Mesenchymal stem cell (in vitro differentiated cells and primary cell): ENCODE measurements at regions not wholly inside any gene's neighbourhood (a gene's known extent, or its start where the extent isn't known, plus 50 kb on each side); places are given as distances from the start of the nearest gene placed in this dataset.
A peak's percentile ranks its signal among the peaks of the same experiment; 100 is the strongest.

Experiments
- DNase-seq: peaks from one replicate; pipeline ENCODE4 v3.0.0-alpha.2; 2013
- H2AFZ ChIP-seq: one replicate; pipeline ENCODE4 v1.6.1; 2013; ENCODE audit warnings: low read depth, mild to moderate bottlenecking, control low read depth, inconsistent platforms, low read length, moderate library complexity
- H2AK5ac ChIP-seq: 2 replicates; pipeline ENCODE4 v1.6.1; 2013; ENCODE audit warnings: low read length, moderate library complexity, mild to moderate bottlenecking, inconsistent platforms; ENCODE audit not compliant: severe bottlenecking
- H2BK120ac ChIP-seq: one replicate; pipeline ENCODE4 v1.6.1; 2013; ENCODE audit warnings: low read depth, mild to moderate bottlenecking, inconsistent platforms, low read length, moderate library complexity
- H2BK12ac ChIP-seq, 2 experiments: one replicate each; pipeline ENCODE4 v1.6.1; 2013; ENCODE audit warnings: inconsistent platforms in 2 of 2, low read length in 2 of 2, mild to moderate bottlenecking in 2 of 2, moderate library complexity in 2 of 2, control low read depth in 1 of 2
- H2BK15ac ChIP-seq: one replicate; pipeline ENCODE4 v1.6.1; 2013; ENCODE audit warnings: mild to moderate bottlenecking, low read depth, inconsistent platforms; ENCODE audit not compliant: poor library complexity, severe bottlenecking
- H2BK5ac ChIP-seq: 2 replicates; pipeline ENCODE4 v1.6.1; 2013; ENCODE audit warnings: low read depth, mild to moderate bottlenecking, low read length, control low read depth, inconsistent platforms; ENCODE audit not compliant: poor library complexity, severe bottlenecking
- H3K14ac ChIP-seq, 2 experiments: one replicate each; pipeline ENCODE4 v1.6.1; 2013; ENCODE audit warnings: inconsistent platforms in 2 of 2, low read length in 2 of 2, control low read depth in 1 of 2, mild to moderate bottlenecking in 1 of 2, moderate library complexity in 1 of 2
- H3K18ac ChIP-seq, 2 experiments: one replicate each; pipeline ENCODE4 v1.6.1; 2013; ENCODE audit warnings: inconsistent platforms in 2 of 2, low read length in 2 of 2, control low read depth in 1 of 2, low read depth in 1 of 2, mild to moderate bottlenecking in 1 of 2
- H3K23ac ChIP-seq, 2 experiments: one replicate each; pipeline ENCODE4 v1.6.1; 2013; ENCODE audit warnings: inconsistent platforms in 2 of 2, low read length in 2 of 2, mild to moderate bottlenecking in 2 of 2, moderate library complexity in 2 of 2, control low read depth in 1 of 2
- H3K27ac ChIP-seq: 2 replicates; pipeline ENCODE4 v1.5.1; 2013; ENCODE audit warnings: mild to moderate bottlenecking, moderate library complexity, low read length, control low read depth, inconsistent platforms; ENCODE audit not compliant: poor library complexity, severe bottlenecking
- H3K27me3 ChIP-seq, 2 experiments: 2 replicates each; pipeline versions ENCODE4 v1.6.1 to v1.7.0; 2013; ENCODE audit warnings: low read length in 2 of 2, mild to moderate bottlenecking in 2 of 2, moderate library complexity in 2 of 2, control low read depth in 1 of 2, inconsistent platforms in 1 of 2; ENCODE audit not compliant: control insufficient read depth in 1 of 2, insufficient read depth in 1 of 2
- H3K36me3 ChIP-seq, 2 experiments: 2 replicates each; pipeline versions ENCODE4 v1.6.1 to v1.7.0; 2013; ENCODE audit warnings: low read length in 2 of 2, control low read depth in 1 of 2, inconsistent platforms in 1 of 2, low read depth in 1 of 2, mild to moderate bottlenecking in 1 of 2; ENCODE audit not compliant: insufficient read depth in 2 of 2, control insufficient read depth in 1 of 2
- H3K4ac ChIP-seq, 2 experiments: one replicate each; pipeline ENCODE4 v1.6.1; 2013; ENCODE audit warnings: inconsistent platforms in 2 of 2, low read length in 2 of 2, mild to moderate bottlenecking in 2 of 2, moderate library complexity in 2 of 2, control low read depth in 1 of 2, low read depth in 1 of 2
- H3K4me1 ChIP-seq: 2 replicates; pipeline ENCODE4 v1.6.1; 2013; ENCODE audit warnings: low read depth, low read length, control low read depth; ENCODE audit not compliant: control insufficient read depth, insufficient read depth
- H3K4me2 ChIP-seq: 2 replicates; pipeline ENCODE4 v1.6.1; 2013; ENCODE audit warnings: low read length, mild to moderate bottlenecking, inconsistent platforms; ENCODE audit not compliant: poor library complexity, severe bottlenecking
- H3K4me3 ChIP-seq, 2 experiments: 2 replicates each; pipeline versions ENCODE4 v1.5.1 to v1.7.0; 2013; ENCODE audit warnings: low read length in 2 of 2, mild to moderate bottlenecking in 2 of 2, control low read depth in 1 of 2, low read depth in 1 of 2; ENCODE audit not compliant: insufficient read depth in 1 of 2
- H3K79me1 ChIP-seq: replicated peaks from 2 replicates; pipeline ENCODE4 v1.6.1; 2013; ENCODE audit warnings: mild to moderate bottlenecking, control low read depth, low read length, inconsistent platforms; ENCODE audit not compliant: poor library complexity, severe bottlenecking
- H3K9ac ChIP-seq: 2 replicates; pipeline ENCODE4 v1.7.0; 2013; ENCODE audit warnings: mild to moderate bottlenecking, low read length, moderate library complexity
- H3K9me3 ChIP-seq: 2 replicates; pipeline ENCODE4 v1.7.0; 2013; ENCODE audit warnings: mild to moderate bottlenecking, low read length; ENCODE audit not compliant: control insufficient read depth
- H4K8ac ChIP-seq: one replicate; pipeline ENCODE4 v1.6.1; 2013; ENCODE audit warnings: inconsistent platforms, mild to moderate bottlenecking, low read length, moderate library complexity
- H4K91ac ChIP-seq: one replicate; pipeline ENCODE4 v1.6.1; 2013; ENCODE audit warnings: mild to moderate bottlenecking, low read length, inconsistent platforms
- WGBS: methylation state at CpG from one replicate; pipeline ENCODE4 v1.1.7; 2013; ENCODE audit warnings: mixed read lengths; 5-methylcytosine and 5-hydroxymethylcytosine counted together

- Histone ChIP-seq H3K4me1 (no peaks in the 10 kb centered on the region), H3K27me3 (no peaks in the 10 kb centered on the region), H2BK12ac (no peak overlapping the region), H2AK5ac (no peak overlapping the region), H3K9ac (peak overlapping the region; percentile 60), H3K18ac (no peak overlapping the region), H3K9me3 (no peaks in the 10 kb centered on the region), H3K23ac (no peak overlapping the region), H3K14ac (no peak overlapping the region), H2BK120ac (no peak overlapping the region), H3K4me2 (no peak overlapping the region), H3K79me1 (no peaks in the 10 kb centered on the region), H3K27ac (no peak overlapping the region), H4K91ac (no peak overlapping the region), H3K36me3 (no peaks in the 10 kb centered on the region), H3K4ac (no peak overlapping the region), H2BK5ac (no peak overlapping the region), H2AFZ (no peak overlapping the region), H4K8ac (no peak overlapping the region), H3K4me3 (no peak overlapping the region), H2BK15ac (no peak overlapping the region)
- DNase-seq: no peak
- WGBS: no CpG with 5 or more reads among the region's 2 CpGs
These were observed 126.2 kb downstream of the KCNRG start for GRCh38 chr13:50141375-50141975.

GRCh38 chr13:50144246-50145160 lies 129.3 kb downstream of the KCNRG start:
- Histone ChIP-seq H3K79me1 (no peaks in the 10 kb centered on the region), H3K4me3 (no peak overlapping the region), H3K4ac (no peak overlapping the region), H3K4me2 (no peak overlapping the region), H3K4me1 (no peaks in the 10 kb centered on the region), H3K27ac (no peak overlapping the region), H2BK120ac (no peak overlapping the region), H3K23ac (no peak overlapping the region), H3K27me3 (no peaks in the 10 kb centered on the region), H3K9ac (peak overlapping the region; percentile 77), H3K9me3 (no peaks in the 10 kb centered on the region), H4K8ac (no peak overlapping the region), H4K91ac (no peak overlapping the region), H2BK5ac (no peak overlapping the region), H2BK12ac (no peak overlapping the region), H3K14ac (no peak overlapping the region), H2AFZ (no peak overlapping the region), H3K18ac (no peak overlapping the region), H2AK5ac (no peak overlapping the region), H3K36me3 (no peaks in the 10 kb centered on the region), H2BK15ac (no peak overlapping the region)
- peak; percentile 42 for DNase-seq
- 80% methylated on average over 1 of the region's 1 CpG for WGBS

GRCh38 chr13:50149214-50149613 lies 134.0 kb downstream of the KCNRG start:
- Histone ChIP-seq H2AFZ (no peak overlapping the region), H3K9me3 (no peaks in the 10 kb centered on the region), H4K8ac (no peak overlapping the region), H2AK5ac (no peak overlapping the region), H3K27ac (no peak overlapping the region), H3K9ac (no peak overlapping the region), H2BK5ac (no peak overlapping the region), H3K79me1 (no peaks in the 10 kb centered on the region), H3K27me3 (no peaks in the 10 kb centered on the region), H3K4me2 (no peak overlapping the region), H3K18ac (no peak overlapping the region), H3K36me3 (no peaks in the 10 kb centered on the region), H2BK12ac (no peak overlapping the region), H3K14ac (no peak overlapping the region), H3K4ac (no peak overlapping the region), H4K91ac (no peak overlapping the region), H3K23ac (no peak overlapping the region), H2BK15ac (no peak overlapping the region), H3K4me3 (no peak overlapping the region), H3K4me1 (no peaks in the 10 kb centered on the region), H2BK120ac (no peak overlapping the region)
- WGBS: 95% methylated on average over 2 of the region's 2 CpGs
- no peak for DNase-seq

GRCh38 chr13:50149932-50150331 lies 134.7 kb downstream of the KCNRG start:
- Histone ChIP-seq H3K9ac (no peak overlapping the region), H3K9me3 (no peaks in the 10 kb centered on the region), H2BK5ac (no peak overlapping the region), H3K23ac (no peak overlapping the region), H4K8ac (no peak overlapping the region), H3K4me1 (no peaks in the 10 kb centered on the region), H2BK120ac (no peak overlapping the region), H2BK12ac (no peak overlapping the region), H3K4ac (no peak overlapping the region), H3K4me2 (no peak overlapping the region), H2AK5ac (no peak overlapping the region), H3K14ac (no peak overlapping the region), H2AFZ (no peak overlapping the region), H4K91ac (no peak overlapping the region), H3K27me3 (no peaks in the 10 kb centered on the region), H2BK15ac (no peak overlapping the region), H3K36me3 (no peaks in the 10 kb centered on the region), H3K4me3 (no peak overlapping the region), H3K79me1 (no peaks in the 10 kb centered on the region), H3K18ac (no peak overlapping the region), H3K27ac (no peak overlapping the region)
- no peak for DNase-seq
- WGBS: 98% methylated on average over 1 of the region's 1 CpG
